CD14-positive monocyte (primary cell): ENCODE measurements at regions not wholly inside any gene's neighbourhood (a gene's known extent, or its start where the extent isn't known, plus 50 kb on each side); places are given as distances from the start of the nearest gene placed in this dataset.

Experiments
- DNase-seq, 3 donors: peaks; one replicate each; pipeline ENCODE4 v3.0.0-alpha.2; 2011 to 2022
- H2AFZ ChIP-seq: 2 replicates; pipeline ENCODE4 v1.6.0; 2012; ENCODE audit warnings: mild to moderate bottlenecking, low read depth, low read length, inconsistent platforms; ENCODE audit not compliant: insufficient read depth, poor library complexity, severe bottlenecking
- H3K27ac ChIP-seq, 2 donors: 1 replicate in 1 of 2; 2 replicates in 1 of 2; pipeline ENCODE4 v1.5.1; 2012 to 2013; ENCODE audit warnings: low read length in 2 of 2, control low read depth in 1 of 2, inconsistent platforms in 1 of 2, low read depth in 1 of 2, mild to moderate bottlenecking in 1 of 2
- H3K27me3 ChIP-seq, 2 donors: one replicate each; pipeline versions ENCODE4 v1.6.0 to v1.6.1; 2011 to 2013; ENCODE audit warnings: low read length in 2 of 2; ENCODE audit not compliant: control insufficient read depth in 2 of 2, insufficient read depth in 2 of 2
- H3K36me3 ChIP-seq, 2 donors: replicated peaks in 1 of 2; 1 replicate in 1 of 2; 2 replicates in 1 of 2; pipeline versions ENCODE4 v1.5.1 to v1.6.1; 2012 to 2013; ENCODE audit warnings: low read length in 2 of 2, control low read depth in 1 of 2, inconsistent platforms in 1 of 2, mild to moderate bottlenecking in 1 of 2; ENCODE audit not compliant: insufficient read depth in 2 of 2, control insufficient read depth in 1 of 2
- H3K4me1 ChIP-seq, 2 donors: 1 replicate in 1 of 2; 2 replicates in 1 of 2; pipeline versions ENCODE4 v1.5.1 to v1.6.1; 2012 to 2013; ENCODE audit warnings: low read length in 2 of 2, control low read depth in 1 of 2, inconsistent platforms in 1 of 2, mild to moderate bottlenecking in 1 of 2, moderate library complexity in 1 of 2; ENCODE audit not compliant: insufficient read depth in 2 of 2, control insufficient read depth in 1 of 2
- H3K4me2 ChIP-seq: replicated peaks from 2 replicates; pipeline ENCODE3; 2012; ENCODE audit warnings: low read length, moderate library complexity, mild to moderate bottlenecking; ENCODE audit not compliant: poor library complexity, severe bottlenecking; ENCODE audit errors: extremely low read depth
- H3K4me3 ChIP-seq, 3 experiments: fragments of 200-600 bp in 1 of 3; sonication (generic) in 1 of 3; replicated peaks in 1 of 3; 1 replicate in 2 of 3; 2 replicates in 1 of 3; pipeline ENCODE4 v1.5.1; 2011 to 2013; ENCODE audit warnings: low read length in 3 of 3, mild to moderate bottlenecking in 3 of 3, control low read depth in 2 of 3, low read depth in 2 of 3, inconsistent platforms in 1 of 3, moderate library complexity in 1 of 3
- H3K79me2 ChIP-seq: 2 replicates; pipeline ENCODE4 v1.6.0; 2012; ENCODE audit warnings: mild to moderate bottlenecking, control low read depth, inconsistent platforms, low read length, moderate library complexity; ENCODE audit not compliant: insufficient read depth
- H3K9ac ChIP-seq: 2 replicates; pipeline ENCODE4 v1.6.0; 2017; ENCODE audit warnings: low read length, mild to moderate bottlenecking; ENCODE audit not compliant: insufficient read depth, poor library complexity, severe bottlenecking
- H3K9me3 ChIP-seq, 2 donors: replicated peaks in 1 of 2; 1 replicate in 1 of 2; 2 replicates in 1 of 2; pipeline versions ENCODE4 v1.5.1 to v1.6.1; 2012 to 2013; ENCODE audit warnings: low read length in 2 of 2, control low read depth in 1 of 2; ENCODE audit not compliant: control insufficient read depth in 1 of 2, insufficient read depth in 1 of 2
- H4K20me1 ChIP-seq: 2 replicates; pipeline ENCODE4 v1.6.0; 2012; ENCODE audit warnings: mild to moderate bottlenecking, low read length, control low read depth, moderate library complexity; ENCODE audit not compliant: insufficient read depth
- H3K27ac Mint-ChIP-seq, 7 donors: one replicate each; pipeline ENCODE4 v1.8.0; 2020; ENCODE audit warnings: mild to moderate bottlenecking in 7 of 7, mixed read lengths in 7 of 7, moderate library complexity in 6 of 7, inconsistent platforms in 2 of 7
- H3K27me3 Mint-ChIP-seq, 3 donors: one replicate each; pipeline ENCODE4 v1.8.0; 2021 to 2022; ENCODE audit warnings: low read depth in 3 of 3, mild to moderate bottlenecking in 3 of 3, mixed read lengths in 3 of 3, moderate library complexity in 3 of 3, inconsistent platforms in 1 of 3
- H3K36me3 Mint-ChIP-seq, 2 donors: one replicate each; pipeline ENCODE4 v1.8.0; 2020; ENCODE audit warnings: mixed read lengths in 2 of 2, inconsistent platforms in 1 of 2, mild to moderate bottlenecking in 1 of 2
- H3K4me1 Mint-ChIP-seq: one replicate; pipeline ENCODE4 v1.8.0; 2020; ENCODE audit warnings: mild to moderate bottlenecking, mixed read lengths
- H3K4me3 Mint-ChIP-seq, 2 donors: one replicate each; pipeline ENCODE4 v1.8.0; 2020; ENCODE audit warnings: mild to moderate bottlenecking in 2 of 2, mixed read lengths in 2 of 2, moderate library complexity in 1 of 2
- H3K9me3 Mint-ChIP-seq, 7 donors: one replicate each; pipeline ENCODE4 v1.8.0; 2020 to 2022; ENCODE audit warnings: mixed read lengths in 7 of 7, mild to moderate bottlenecking in 6 of 7, moderate library complexity in 6 of 7, inconsistent platforms in 2 of 7
- CTCF ChIP-seq: fragments of 200-600 bp; IDR thresholded peaks from one replicate; pipeline ENCODE4 v1.8.0; 2022; ENCODE audit warnings: antibody characterized with exemption, mild to moderate bottlenecking
- WGBS: methylation state at CpG from one replicate; pipeline ENCODE4 v1.1.5; 2013; ENCODE audit warnings: missing lambda C conversion rate; ENCODE audit not compliant: insufficient coverage; 5-methylcytosine and 5-hydroxymethylcytosine counted together
- intact Hi-C, 2 donors: fragments of 100-400 bp; cut with micrococcal nuclease; formaldehyde crosslinking; loops; one replicate each; pipeline versions ENCODE4 v1.15.0 to v1.15.1; 2023

DNA sequence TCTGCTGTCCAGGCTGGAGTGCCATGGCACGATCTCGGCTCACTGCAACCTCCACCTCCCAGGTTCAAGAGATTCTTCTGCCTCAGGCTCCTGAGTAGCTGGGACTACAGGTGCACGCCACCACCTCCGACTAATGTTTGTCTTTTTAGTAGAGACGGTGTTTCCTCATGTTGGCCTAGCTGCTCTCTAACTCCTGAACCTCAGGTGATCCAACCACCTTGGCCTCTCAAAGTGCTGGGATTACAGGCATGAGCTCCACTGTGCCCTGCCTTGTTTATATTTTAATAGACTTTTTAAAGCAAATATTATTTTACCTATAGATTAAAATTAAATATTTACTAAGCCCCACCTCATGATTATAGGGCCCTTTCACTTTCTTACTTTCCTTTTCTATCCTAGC lies 483.2 kb upstream of the EPHA7 start:
- no peak overlapping the region for H3K9ac ChIP-seq
- H3K79me2 ChIP-seq = no peaks in the 10 kb centered on the region
- H4K20me1 ChIP-seq = no peaks in the 10 kb centered on the region
- H3K4me2 ChIP-seq = no peak overlapping the region
- no peaks in the 10 kb centered on the region for H3K4me1 Mint-ChIP-seq
- H3K36me3 ChIP-seq = no peaks in the 10 kb centered on the region
- H3K9me3 Mint-ChIP-seq = peaks cover 0 to 4% (median 0%) of the 10 kb centered on the region in 7 donors
- no peak for TF ChIP-seq CTCF
- no peak overlapping the region for H3K4me3 ChIP-seq
- H3K9me3 ChIP-seq = no peaks in the 10 kb centered on the region
- no peak overlapping the region for H3K27ac ChIP-seq
- H2AFZ ChIP-seq = no peak overlapping the region
- no peak overlapping the region for H3K4me3 Mint-ChIP-seq
- H3K4me1 ChIP-seq = no peaks in the 10 kb centered on the region
- no peak for DNase-seq
- H3K36me3 Mint-ChIP-seq = no peaks in the 10 kb centered on the region
- peaks cover 0 to 2% (median 0%) of the 10 kb centered on the region in 3 donors for H3K27me3 Mint-ChIP-seq
- no peaks in the 10 kb centered on the region for H3K27me3 ChIP-seq
- no peak overlapping the region for H3K27ac Mint-ChIP-seq
- 89% methylated on average over 3 of the region's 5 CpGs for WGBS
- intact Hi-C loops = no loop called here

- Mint-ChIP-seq H3K4me3 (no peak overlapping the region), H3K4me1 (no peaks in the 10 kb centered on the region), H3K27me3 (peaks cover 0 to 2% (median 0%) of the 10 kb centered on the region in 3 donors), H3K36me3 (no peaks in the 10 kb centered on the region), H3K9me3 (peaks cover 0 to 3% (median 0%) of the 10 kb centered on the region in 7 donors), H3K27ac (no peak overlapping the region)
- H3K27ac ChIP-seq = no peak overlapping the region
- H3K4me2 ChIP-seq = no peak overlapping the region
- H3K36me3 ChIP-seq = no peaks in the 10 kb centered on the region
- H3K9me3 ChIP-seq = no peaks in the 10 kb centered on the region
- no peaks in the 10 kb centered on the region for H4K20me1 ChIP-seq
- no peak for TF ChIP-seq CTCF
- intact Hi-C loops = no loop called here
- H3K4me1 ChIP-seq = no peaks in the 10 kb centered on the region
- no peak overlapping the region for H2AFZ ChIP-seq
- DNase-seq = no peak
- H3K4me3 ChIP-seq = no peak overlapping the region
- H3K9ac ChIP-seq = no peak overlapping the region
- no peaks in the 10 kb centered on the region for H3K79me2 ChIP-seq
- no peaks in the 10 kb centered on the region for H3K27me3 ChIP-seq
Observed at GRCh38 chr6:93900142-93900541, 480.8 kb upstream of the EPHA7 start.
